ENCODE measurements at regions not wholly inside any gene's neighbourhood (a gene's known extent, or its start where the extent isn't known, plus 50 kb on each side); places are given as distances from the start of the nearest gene placed in this dataset.

DNA sequence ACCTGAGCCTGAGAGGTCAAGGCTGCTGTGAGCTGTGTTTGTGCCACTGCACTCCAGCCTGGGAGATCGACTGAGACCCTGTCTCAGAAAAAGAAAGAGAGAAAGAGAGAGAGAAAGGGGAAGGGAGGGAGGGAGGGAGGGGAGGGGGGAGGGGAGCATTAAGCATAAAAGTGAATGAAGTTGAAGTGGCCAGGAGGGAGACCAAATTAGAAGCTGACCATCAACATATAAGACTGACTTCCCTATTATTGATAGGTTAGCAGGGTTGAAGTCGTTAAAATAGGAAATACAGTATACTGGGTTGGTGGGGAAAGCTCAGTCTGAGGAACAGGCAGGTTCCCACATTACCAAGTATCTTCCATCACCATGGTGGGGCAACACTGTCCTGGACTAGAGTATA is 117.1 kb upstream of the MKLN1 start:
- TF ChIP-seq, protein P1, sequence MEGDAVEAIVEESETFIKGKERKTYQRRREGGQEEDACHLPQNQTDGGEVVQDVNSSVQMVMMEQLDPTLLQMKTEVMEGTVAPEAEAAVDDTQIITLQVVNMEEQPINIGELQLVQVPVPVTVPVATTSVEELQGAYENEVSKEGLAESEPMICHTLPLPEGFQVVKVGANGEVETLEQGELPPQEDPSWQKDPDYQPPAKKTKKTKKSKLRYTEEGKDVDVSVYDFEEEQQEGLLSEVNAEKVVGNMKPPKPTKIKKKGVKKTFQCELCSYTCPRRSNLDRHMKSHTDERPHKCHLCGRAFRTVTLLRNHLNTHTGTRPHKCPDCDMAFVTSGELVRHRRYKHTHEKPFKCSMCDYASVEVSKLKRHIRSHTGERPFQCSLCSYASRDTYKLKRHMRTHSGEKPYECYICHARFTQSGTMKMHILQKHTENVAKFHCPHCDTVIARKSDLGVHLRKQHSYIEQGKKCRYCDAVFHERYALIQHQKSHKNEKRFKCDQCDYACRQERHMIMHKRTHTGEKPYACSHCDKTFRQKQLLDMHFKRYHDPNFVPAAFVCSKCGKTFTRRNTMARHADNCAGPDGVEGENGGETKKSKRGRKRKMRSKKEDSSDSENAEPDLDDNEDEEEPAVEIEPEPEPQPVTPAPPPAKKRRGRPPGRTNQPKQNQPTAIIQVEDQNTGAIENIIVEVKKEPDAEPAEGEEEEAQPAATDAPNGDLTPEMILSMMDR (conservative IDR thresholded peaks at IDR 0.05; ENCODE audit: low read depth, low read length), result no peak
- TF ChIP-seq EZH2 (IDR thresholded peaks at IDR 0.05; ENCODE audit: borderline replicate concordance, low read depth, low read length, poor library complexity, severe bottlenecking), result no peak

All from A673 (cell line).